PC-3 (cell line): ENCODE measurements at regions not wholly inside any gene's neighbourhood (a gene's known extent, or its start where the extent isn't known, plus 50 kb on each side); places are given as distances from the start of the nearest gene placed in this dataset.

Experiments
- ATAC-seq: fragments of 200-7000 bp; cut with Tn5 transposase; 2 replicates; pipeline ENCODE4 v1.9.1; 2020; ENCODE audit warnings: mild to moderate bottlenecking, moderate library complexity
- BruUV-seq: library from RNA; stranded (reverse); fragments of 400-500 nt; replicated peaks from 2 replicates; lab custom pipeline; 2021; lab: Mats Ljungman, UMichigan
- CTCF ChIA-PET: fragments of 300-600 bp; sonication (Branson Sonifier 250); formaldehyde crosslinking; loops from one replicate; lab custom pipeline; 2022; ENCODE audit warnings: antibody characterized with exemption; lab: Charles Lee
- POLR2A ChIA-PET: fragments of 300-600 bp; sonication (Branson Sonifier 250); formaldehyde crosslinking; loops from one replicate; lab custom pipeline; 2022; ENCODE audit warnings: antibody characterized with exemption; ENCODE audit not compliant: unreplicated experiment; lab: Charles Lee
- DNase-seq: peaks from one replicate; pipeline ENCODE4 v3.0.0-alpha.2; 2015
- H2AFZ ChIP-seq: fragments of 300-600 bp; sonication (generic); 2 replicates; pipeline ENCODE4 v1.6.0; 2016; ENCODE audit warnings: antibody characterized with exemption, low read length
- H3F3A ChIP-seq: fragments of 300-600 bp; sonication (generic); one replicate; pipeline ENCODE4 v1.6.0; 2017; ENCODE audit warnings: antibody characterized with exemption, low read length, control low read depth, mild to moderate bottlenecking; ENCODE audit not compliant: unreplicated experiment
- H3K27ac ChIP-seq: fragments of 300-600 bp; sonication (generic); 2 replicates; pipeline ENCODE4 v1.5.1; 2016; ENCODE audit warnings: mild to moderate bottlenecking, low read length
- H3K27me3 ChIP-seq: fragments of 300-600 bp; sonication (generic); 2 replicates; pipeline ENCODE4 v1.6.1; 2016; ENCODE audit warnings: low read length, mixed read lengths
- H3K36me3 ChIP-seq: fragments of 300-600 bp; sonication (generic); 2 replicates; pipeline ENCODE4 v1.6.1; 2016; ENCODE audit warnings: low read depth, mixed run types, low read length, mixed read lengths
- H3K4me1 ChIP-seq: fragments of 300-600 bp; sonication (generic); 2 replicates; pipeline ENCODE4 v1.5.1; 2016; ENCODE audit warnings: low read length; ENCODE audit not compliant: insufficient read depth
- H3K4me2 ChIP-seq: fragments of 300-600 bp; sonication (generic); 2 replicates; pipeline ENCODE4 v1.6.0; 2016; ENCODE audit warnings: low read length
- H3K4me3 ChIP-seq: fragments of 300-600 bp; sonication (generic); 2 replicates; pipeline ENCODE4 v1.5.1; 2016; ENCODE audit warnings: mild to moderate bottlenecking, low read length, mixed read lengths
- H3K79me2 ChIP-seq: fragments of 300-600 bp; sonication (generic); 2 replicates; pipeline ENCODE4 v1.6.1; 2017; ENCODE audit warnings: low read length, mixed read lengths
- H3K9ac ChIP-seq: fragments of 300-600 bp; sonication (generic); 2 replicates; pipeline ENCODE4 v1.6.0; 2016; ENCODE audit warnings: mild to moderate bottlenecking, low read length
- H3K9me2 ChIP-seq: fragments of 300-600 bp; sonication (generic); replicated peaks from 2 replicates; pipeline ENCODE4 v1.6.1; 2016; ENCODE audit warnings: mixed run types, low read length, mixed read lengths
- H3K9me3 ChIP-seq: fragments of 300-600 bp; sonication (generic); 2 replicates; pipeline ENCODE4 v1.6.1; 2016; ENCODE audit warnings: low read length, mixed read lengths
- H4K20me1 ChIP-seq: fragments of 300-600 bp; sonication (generic); 2 replicates; pipeline ENCODE4 v1.6.1; 2016; ENCODE audit warnings: low read length, mixed read lengths
- EZH2 ChIP-seq: fragments of 300-600 bp; sonication (generic); IDR thresholded peaks from one replicate; pipeline ENCODE4 v1.6.1; 2017; ENCODE audit warnings: antibody characterized with exemption, mild to moderate bottlenecking, low read length; ENCODE audit not compliant: unreplicated experiment
- EZH2phosphoT487 ChIP-seq: fragments of 300-600 bp; sonication (generic); IDR thresholded peaks from 2 replicates; pipeline ENCODE4 v1.6.1; 2018; ENCODE audit warnings: mild to moderate bottlenecking, antibody characterized with exemption, low read length, borderline replicate concordance
- intact Hi-C: fragments of 100-400 bp; cut with micrococcal nuclease; formaldehyde crosslinking; loops from 2 replicates; pipeline ENCODE4 v1.9.0; 2023
- TF ChIP-seq, protein P1 (sequence below): fragments of 300-600 bp; sonication (generic); conservative IDR thresholded peaks from 2 replicates; pipeline ENCODE4 v1.5.1; 2017; ENCODE audit warnings: antibody characterized with exemption, low read depth, mild to moderate bottlenecking, low read length

- POLR2A ChIA-PET = no interaction called here
- ATAC-seq = no peak
These were observed 606.2 kb downstream of the KLHL13 start for GRCh38 chrX:117510453-117510852.

DNA sequence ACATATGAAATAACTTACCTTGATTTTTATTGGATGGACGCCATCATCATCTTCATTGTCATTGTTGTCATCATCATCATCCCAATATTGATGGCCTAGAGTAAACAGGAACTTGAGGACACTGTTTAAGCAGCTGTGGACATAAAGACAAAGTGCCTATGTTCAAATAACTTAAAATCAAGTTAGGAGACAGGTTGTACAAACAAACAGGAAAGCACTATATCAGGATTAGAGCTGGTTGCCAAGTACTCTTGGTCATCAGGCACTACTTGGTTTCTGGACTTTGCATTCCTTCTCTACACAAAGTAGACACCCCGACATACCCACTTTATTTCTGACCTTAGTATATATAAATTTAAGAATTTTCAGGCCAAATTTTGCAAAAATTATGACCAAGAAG, 608.6 kb downstream of the KLHL13 start:
- ChIA-PET CTCF (no interaction called here), POLR2A (no interaction called here)
- Histone ChIP-seq H3K9me3 (no peaks in the 10 kb centered on the region), H3K9ac (no peak overlapping the region), H3K9me2 (no peaks in the 10 kb centered on the region), H4K20me1 (no peaks in the 10 kb centered on the region), H3K4me2 (no peak overlapping the region), H3K4me3 (no peak overlapping the region), H2AFZ (no peak overlapping the region), H3K27ac (no peak overlapping the region), H3K36me3 (no peaks in the 10 kb centered on the region), H3K27me3 (no peaks in the 10 kb centered on the region), H3K79me2 (no peaks in the 10 kb centered on the region), H3F3A (no peaks in the 10 kb centered on the region), H3K4me1 (no peaks in the 10 kb centered on the region)
- ATAC-seq (no peak), DNase-seq (no peak)
- BruUV-seq = no TSS peak
- TF ChIP-seq, protein P1, sequence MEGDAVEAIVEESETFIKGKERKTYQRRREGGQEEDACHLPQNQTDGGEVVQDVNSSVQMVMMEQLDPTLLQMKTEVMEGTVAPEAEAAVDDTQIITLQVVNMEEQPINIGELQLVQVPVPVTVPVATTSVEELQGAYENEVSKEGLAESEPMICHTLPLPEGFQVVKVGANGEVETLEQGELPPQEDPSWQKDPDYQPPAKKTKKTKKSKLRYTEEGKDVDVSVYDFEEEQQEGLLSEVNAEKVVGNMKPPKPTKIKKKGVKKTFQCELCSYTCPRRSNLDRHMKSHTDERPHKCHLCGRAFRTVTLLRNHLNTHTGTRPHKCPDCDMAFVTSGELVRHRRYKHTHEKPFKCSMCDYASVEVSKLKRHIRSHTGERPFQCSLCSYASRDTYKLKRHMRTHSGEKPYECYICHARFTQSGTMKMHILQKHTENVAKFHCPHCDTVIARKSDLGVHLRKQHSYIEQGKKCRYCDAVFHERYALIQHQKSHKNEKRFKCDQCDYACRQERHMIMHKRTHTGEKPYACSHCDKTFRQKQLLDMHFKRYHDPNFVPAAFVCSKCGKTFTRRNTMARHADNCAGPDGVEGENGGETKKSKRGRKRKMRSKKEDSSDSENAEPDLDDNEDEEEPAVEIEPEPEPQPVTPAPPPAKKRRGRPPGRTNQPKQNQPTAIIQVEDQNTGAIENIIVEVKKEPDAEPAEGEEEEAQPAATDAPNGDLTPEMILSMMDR = no peak
- no peak for TF ChIP-seq EZH2
- no peak for TF ChIP-seq EZH2phosphoT487
- intact Hi-C loops = no loop called here

More at GRCh38 chrX:117510453-117510852, 606.2 kb downstream of the KLHL13 start:
- H3K9ac ChIP-seq = no peak overlapping the region
- no peaks in the 10 kb centered on the region for H3K79me2 ChIP-seq
- no peaks in the 10 kb centered on the region for H3K9me3 ChIP-seq
- TF ChIP-seq EZH2phosphoT487 (no peak), EZH2 (no peak)
- TF ChIP-seq, protein P1 = no peak; the same call in 1 of the 2 replicates
- no peaks in the 10 kb centered on the region for H3K27me3 ChIP-seq
- intact Hi-C loops = no loop called here
- no peak overlapping the region for H3K4me2 ChIP-seq
- no peaks in the 10 kb centered on the region for H4K20me1 ChIP-seq
- no peaks in the 10 kb centered on the region for H3F3A ChIP-seq
- H3K36me3 ChIP-seq = no peaks in the 10 kb centered on the region
- H3K4me3 ChIP-seq = no peak overlapping the region
- H3K4me1 ChIP-seq = no peaks in the 10 kb centered on the region
- H3K9me2 ChIP-seq = no peaks in the 10 kb centered on the region
- no peak overlapping the region for H3K27ac ChIP-seq
- DNase-seq = no peak
- CTCF ChIA-PET = no interaction called here
- no peak overlapping the region for H2AFZ ChIP-seq
- no TSS peak for BruUV-seq

GRCh38 chrX:117487421-117487820, 629.2 kb downstream of the KLHL13 start:
- ChIA-PET CTCF (no interaction called here), POLR2A (no interaction called here)
- Histone ChIP-seq H3K79me2 (no peaks in the 10 kb centered on the region), H4K20me1 (no peaks in the 10 kb centered on the region), H3K36me3 (no peaks in the 10 kb centered on the region), H3K4me3 (no peak overlapping the region), H3K4me2 (no peak overlapping the region), H3K9me2 (no peaks in the 10 kb centered on the region), H3K27me3 (no peaks in the 10 kb centered on the region), H3K9ac (no peak overlapping the region), H2AFZ (no peak overlapping the region), H3K9me3 (no peaks in the 10 kb centered on the region), H3K4me1 (no peaks in the 10 kb centered on the region), H3K27ac (no peak overlapping the region), H3F3A (no peaks in the 10 kb centered on the region)
- no peak for DNase-seq
- TF ChIP-seq, protein P1 = no peak
- TF ChIP-seq EZH2 = no peak
- TF ChIP-seq EZH2phosphoT487 = no peak
- no TSS peak for BruUV-seq
- no peak for ATAC-seq
- intact Hi-C loops = no loop called here
